Renal pelvis (tissue), 1 donor: ENCODE measurements at regions not wholly inside any gene's neighbourhood (a gene's known extent, or its start where the extent isn't known, plus 50 kb on each side); places are given as distances from the start of the nearest gene placed in this dataset.

Experiments
- DNase-seq: peaks from one replicate; pipeline ENCODE4 v3.0.0-alpha.2; 2013

GRCh38 chr5:40041452-40041851 is 616.7 kb upstream of the DAB2 start:
- no peak for DNase-seq

GRCh38 chr5:40037713-40038112 is 612.9 kb upstream of the DAB2 start:
- DNase-seq, result no peak

GRCh38 chr5:40034441-40034840 is 609.7 kb upstream of the DAB2 start:
- DNase-seq, result no peak

- no peak for DNase-seq
Measured at GRCh38 chr5:40033411-40033810, 608.6 kb upstream of the DAB2 start.

- no peak for DNase-seq
Measured at GRCh38 chr5:40033009-40033408, 608.2 kb upstream of the DAB2 start.

GRCh38 chr5:40030661-40031060 is 605.9 kb upstream of the DAB2 start:
- DNase-seq, result peak; percentile 7

GRCh38 chr5:40029711-40030495 is 605.1 kb upstream of the DAB2 start:
- DNase-seq, result no peak

GRCh38 chr5:40027400-40027799 is 602.6 kb upstream of the DAB2 start:
- DNase-seq, result no peak

- DNase-seq, result no peak
Measured at GRCh38 chr5:40025586-40025985, 600.8 kb upstream of the DAB2 start.

GRCh38 chr5:40022057-40022456 is 597.3 kb upstream of the DAB2 start:
- no peak for DNase-seq

- no peak for DNase-seq
Measured at GRCh38 chr5:40021007-40021406, 596.2 kb upstream of the DAB2 start.

GRCh38 chr5:40017918-40018317 is 593.1 kb upstream of the DAB2 start:
- DNase-seq, result no peak

- DNase-seq, result no peak
Measured at GRCh38 chr5:40017135-40017534, 592.4 kb upstream of the DAB2 start.

GRCh38 chr5:40010436-40010835 is 585.7 kb upstream of the DAB2 start:
- no peak for DNase-seq

- DNase-seq, result no peak
Measured at GRCh38 chr5:40006260-40006659, 581.5 kb upstream of the DAB2 start.

GRCh38 chr5:40001796-40002195 is 577.0 kb upstream of the DAB2 start:
- DNase-seq, result no peak

- DNase-seq, result no peak
Measured at GRCh38 chr5:39998518-39998917, 573.7 kb upstream of the DAB2 start.

GRCh38 chr5:39995990-39996389 is 571.2 kb upstream of the DAB2 start:
- DNase-seq, result no peak

GRCh38 chr5:39992617-39993202 is 567.9 kb upstream of the DAB2 start:
- no peak for DNase-seq

- no peak for DNase-seq
Measured at GRCh38 chr5:39986614-39987013, 561.8 kb upstream of the DAB2 start.

GRCh38 chr5:39980056-39980455 is 555.3 kb upstream of the DAB2 start:
- no peak for DNase-seq

- DNase-seq, result no peak
Measured at GRCh38 chr5:39977066-39977655, 552.4 kb upstream of the DAB2 start.

- DNase-seq, result no peak
Measured at GRCh38 chr5:39970117-39970798, 545.5 kb upstream of the DAB2 start.
